OCI-LY1 (cell line): ENCODE measurements at regions not wholly inside any gene's neighbourhood (a gene's known extent, or its start where the extent isn't known, plus 50 kb on each side); places are given as distances from the start of the nearest gene placed in this dataset.

ENCODE experiments used
- EZH2 ChIP-seq: fragments of 200-600 bp; sonication (generic), shearing (Covaris generic); IDR thresholded peaks from 2 replicates; pipeline ENCODE4 v1.8.0; 2017; ENCODE audit warnings: borderline replicate concordance, mixed run types, mild to moderate bottlenecking, antibody characterized with exemption, low read length, moderate library complexity, mixed read lengths
- TF ChIP-seq, protein P1 (sequence below): fragments of 200-600 bp; sonication (generic), shearing (Covaris generic); IDR thresholded peaks from 2 replicates; pipeline ENCODE4 v1.5.1; 2017; ENCODE audit warnings: mild to moderate bottlenecking, antibody characterized with exemption, low read length, moderate library complexity, mixed read lengths

DNA sequence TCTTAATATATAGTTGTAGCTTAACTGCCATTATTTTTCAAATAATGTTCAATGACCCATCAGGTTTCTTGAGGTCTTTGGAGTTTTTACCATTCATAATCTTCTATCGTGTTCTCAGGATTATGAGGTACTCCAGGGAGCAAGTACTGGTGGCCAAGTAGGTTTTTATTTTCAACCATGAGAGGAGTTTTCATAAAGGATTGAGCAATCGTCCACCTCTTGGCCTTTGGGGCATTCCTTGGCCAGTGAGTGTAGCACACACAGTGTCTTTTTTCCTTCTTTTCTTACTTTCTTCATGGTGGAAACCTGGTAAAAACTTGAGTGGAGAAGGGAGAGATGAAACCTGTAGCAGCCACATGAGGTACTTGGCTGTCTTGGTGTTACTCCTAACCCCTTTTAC is 567.0 kb upstream of the NR3C2 start:
- TF ChIP-seq, protein P1, sequence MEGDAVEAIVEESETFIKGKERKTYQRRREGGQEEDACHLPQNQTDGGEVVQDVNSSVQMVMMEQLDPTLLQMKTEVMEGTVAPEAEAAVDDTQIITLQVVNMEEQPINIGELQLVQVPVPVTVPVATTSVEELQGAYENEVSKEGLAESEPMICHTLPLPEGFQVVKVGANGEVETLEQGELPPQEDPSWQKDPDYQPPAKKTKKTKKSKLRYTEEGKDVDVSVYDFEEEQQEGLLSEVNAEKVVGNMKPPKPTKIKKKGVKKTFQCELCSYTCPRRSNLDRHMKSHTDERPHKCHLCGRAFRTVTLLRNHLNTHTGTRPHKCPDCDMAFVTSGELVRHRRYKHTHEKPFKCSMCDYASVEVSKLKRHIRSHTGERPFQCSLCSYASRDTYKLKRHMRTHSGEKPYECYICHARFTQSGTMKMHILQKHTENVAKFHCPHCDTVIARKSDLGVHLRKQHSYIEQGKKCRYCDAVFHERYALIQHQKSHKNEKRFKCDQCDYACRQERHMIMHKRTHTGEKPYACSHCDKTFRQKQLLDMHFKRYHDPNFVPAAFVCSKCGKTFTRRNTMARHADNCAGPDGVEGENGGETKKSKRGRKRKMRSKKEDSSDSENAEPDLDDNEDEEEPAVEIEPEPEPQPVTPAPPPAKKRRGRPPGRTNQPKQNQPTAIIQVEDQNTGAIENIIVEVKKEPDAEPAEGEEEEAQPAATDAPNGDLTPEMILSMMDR, result no peak
- no peak for TF ChIP-seq EZH2
